ENCODE measurements at regions not wholly inside any gene's neighbourhood (a gene's known extent, or its start where the extent isn't known, plus 50 kb on each side); places are given as distances from the start of the nearest gene placed in this dataset.

GRCh38 chr3:72342450-72342849 lies 505.8 kb downstream of the SHQ1 start:
- no peak for TF ChIP-seq CTCF (IDR thresholded peaks at IDR 0.05)
- no peak for TF ChIP-seq EP300 (IDR thresholded peaks at IDR 0.05)
- TF ChIP-seq POLR2A (IDR thresholded peaks at IDR 0.05), result no peak

All from gastroesophageal sphincter (tissue), 3 donors.